ENCODE measurements at regions not wholly inside any gene's neighbourhood (a gene's known extent, or its start where the extent isn't known, plus 50 kb on each side); places are given as distances from the start of the nearest gene placed in this dataset.

DNA sequence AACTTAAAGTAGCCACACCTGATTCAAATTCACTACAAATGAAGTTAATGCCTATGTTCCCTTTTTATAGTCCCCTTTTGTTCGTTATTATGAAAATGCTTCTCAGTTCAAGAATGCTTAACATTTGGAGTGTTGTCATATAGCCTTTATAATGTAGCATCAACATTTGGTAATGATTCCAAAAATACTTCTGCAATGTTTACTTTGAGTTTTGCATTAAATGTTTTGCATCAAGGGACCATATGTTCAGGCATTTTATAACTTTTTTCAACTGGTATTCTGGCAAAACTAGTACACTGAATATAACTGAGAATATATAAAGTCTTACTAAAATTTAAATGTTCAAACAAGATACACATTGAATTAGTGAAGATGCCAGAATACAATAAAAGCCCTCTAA is 209.6 kb upstream of the SLC16A7 start:
- H3K4me3 ChIP-seq (ENCODE audit: insufficient read length, low read depth) = no peak overlapping the region
- no peaks in the 10 kb centered on the region for H3K27me3 ChIP-seq (ENCODE audit: insufficient read depth, insufficient read length)
- H3K36me3 ChIP-seq (ENCODE audit: insufficient read depth, insufficient read length, low read length) = no peaks in the 10 kb centered on the region
- no peaks in the 10 kb centered on the region for H3K4me1 ChIP-seq (ENCODE audit: insufficient read depth, insufficient read length)
- no peak overlapping the region for H3K9ac ChIP-seq (ENCODE audit: insufficient read length, low read depth)
- peaks cover 24% of the 10 kb centered on the region; the same call in 1 of the 2 replicates for H3K9me3 ChIP-seq (ENCODE audit: insufficient read depth, low read length)
- DNase-seq (ENCODE audit: low read depth, low spot score) = no peak
- no peak for TF ChIP-seq ZNF274 (IDR thresholded peaks at IDR 0.05; ENCODE audit: low read depth, low read length)
- no peak for TF ChIP-seq YY1 (IDR thresholded peaks at IDR 0.05; ENCODE audit: insufficient read depth, insufficient read length)
- no peak for TF ChIP-seq SUZ12 (IDR thresholded peaks at IDR 0.05; ENCODE audit: extremely low read depth, insufficient read depth, insufficient read length)

DNA sequence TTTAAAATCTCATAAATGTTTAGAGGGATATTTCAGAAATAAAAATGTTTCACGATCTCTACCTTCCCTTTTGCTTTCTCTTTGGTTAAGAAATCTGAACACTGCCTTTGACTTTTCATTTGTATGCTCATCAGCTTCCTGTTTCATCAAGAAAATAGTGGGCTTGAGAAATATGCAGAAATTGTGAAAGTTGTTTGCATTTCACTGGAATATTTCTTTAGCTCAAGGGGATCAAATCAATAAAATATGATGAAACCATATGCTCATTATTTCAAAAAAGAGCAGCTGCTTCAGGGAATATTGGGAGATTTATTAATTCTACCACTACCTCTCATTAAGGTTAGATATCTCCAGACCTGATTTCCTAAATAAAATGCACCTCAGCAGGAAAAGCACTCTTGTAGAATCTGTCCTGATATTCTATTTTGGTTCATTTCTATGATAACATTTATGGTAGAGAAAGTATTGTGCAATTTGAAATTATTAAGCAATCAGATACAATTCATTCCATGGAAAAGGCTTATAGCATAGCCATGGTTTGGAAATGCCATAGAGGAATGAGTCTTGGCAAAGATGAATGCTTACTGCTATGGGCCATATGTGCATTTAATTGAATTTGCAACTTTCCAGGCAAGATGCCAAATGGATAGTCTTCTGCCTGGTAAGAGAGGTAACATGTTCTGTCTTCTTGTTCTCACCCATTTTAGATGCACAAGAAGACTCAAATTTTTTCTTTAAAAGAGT is 212.6 kb upstream of the SLC16A7 start:
- no peak overlapping the region for H3K9ac ChIP-seq (ENCODE audit: insufficient read length, low read depth)
- H3K9me3 ChIP-seq (ENCODE audit: insufficient read depth, low read length) = peaks cover 10% of the 10 kb centered on the region; the same call in 1 of the 2 replicates
- TF ChIP-seq YY1 (IDR thresholded peaks at IDR 0.05; ENCODE audit: insufficient read depth, insufficient read length) = no peak
- TF ChIP-seq SUZ12 (IDR thresholded peaks at IDR 0.05; ENCODE audit: extremely low read depth, insufficient read depth, insufficient read length) = no peak
- TF ChIP-seq ZNF274 (IDR thresholded peaks at IDR 0.05; ENCODE audit: low read depth, low read length) = no peak
- H3K4me1 ChIP-seq (ENCODE audit: insufficient read depth, insufficient read length) = no peaks in the 10 kb centered on the region
- DNase-seq (ENCODE audit: low read depth, low spot score) = no peak
- no peak overlapping the region for H3K4me3 ChIP-seq (ENCODE audit: insufficient read length, low read depth)
- no peaks in the 10 kb centered on the region for H3K27me3 ChIP-seq (ENCODE audit: insufficient read depth, insufficient read length)
- no peaks in the 10 kb centered on the region for H3K36me3 ChIP-seq (ENCODE audit: insufficient read depth, insufficient read length, low read length)

GRCh38 chr12:59382282-59383078 is 213.3 kb upstream of the SLC16A7 start:
- no peak overlapping the region for H3K4me3 ChIP-seq (ENCODE audit: insufficient read length, low read depth)

GRCh38 chr12:59381106-59381505 is 214.7 kb upstream of the SLC16A7 start:
- Histone ChIP-seq H3K4me1 (ENCODE audit: insufficient read depth, insufficient read length) (no peaks in the 10 kb centered on the region), H3K9ac (ENCODE audit: insufficient read length, low read depth) (no peak overlapping the region), H3K9me3 (ENCODE audit: insufficient read depth, low read length) (no peaks in the 10 kb centered on the region), H3K27me3 (ENCODE audit: insufficient read depth, insufficient read length) (no peaks in the 10 kb centered on the region), H3K4me3 (ENCODE audit: insufficient read length, low read depth) (no peak overlapping the region), H3K36me3 (ENCODE audit: insufficient read depth, insufficient read length, low read length) (no peaks in the 10 kb centered on the region)
- TF ChIP-seq SUZ12 (IDR thresholded peaks at IDR 0.05; ENCODE audit: extremely low read depth, insufficient read depth, insufficient read length) = no peak
- TF ChIP-seq YY1 (IDR thresholded peaks at IDR 0.05; ENCODE audit: insufficient read depth, insufficient read length) = no peak
- no peak for TF ChIP-seq ZNF274 (IDR thresholded peaks at IDR 0.05; ENCODE audit: low read depth, low read length)
- DNase-seq (ENCODE audit: low read depth, low spot score) = no peak

More at GRCh38 chr12:59382282-59383078, 213.3 kb upstream of the SLC16A7 start:
- Histone ChIP-seq H3K9ac (ENCODE audit: insufficient read length, low read depth) (no peak overlapping the region), H3K27me3 (ENCODE audit: insufficient read depth, insufficient read length) (no peaks in the 10 kb centered on the region), H3K4me1 (ENCODE audit: insufficient read depth, insufficient read length) (no peaks in the 10 kb centered on the region), H3K9me3 (ENCODE audit: insufficient read depth, low read length) (0 out of 2 replicates have a peak, but pooled peaks cover 3% of the 10 kb centered on the region), H3K36me3 (ENCODE audit: insufficient read depth, insufficient read length, low read length) (no peaks in the 10 kb centered on the region)
- TF ChIP-seq YY1 (IDR thresholded peaks at IDR 0.05; ENCODE audit: insufficient read depth, insufficient read length) (no peak), SUZ12 (IDR thresholded peaks at IDR 0.05; ENCODE audit: extremely low read depth, insufficient read depth, insufficient read length) (no peak), ZNF274 (IDR thresholded peaks at IDR 0.05; ENCODE audit: low read depth, low read length) (no peak)
- no peak for DNase-seq (ENCODE audit: low read depth, low spot score)

- no peaks in the 10 kb centered on the region for H3K4me1 ChIP-seq (ENCODE audit: insufficient read depth, insufficient read length)
These were observed 220.2 kb upstream of the SLC16A7 start for GRCh38 chr12:59375633-59376032.

DNA sequence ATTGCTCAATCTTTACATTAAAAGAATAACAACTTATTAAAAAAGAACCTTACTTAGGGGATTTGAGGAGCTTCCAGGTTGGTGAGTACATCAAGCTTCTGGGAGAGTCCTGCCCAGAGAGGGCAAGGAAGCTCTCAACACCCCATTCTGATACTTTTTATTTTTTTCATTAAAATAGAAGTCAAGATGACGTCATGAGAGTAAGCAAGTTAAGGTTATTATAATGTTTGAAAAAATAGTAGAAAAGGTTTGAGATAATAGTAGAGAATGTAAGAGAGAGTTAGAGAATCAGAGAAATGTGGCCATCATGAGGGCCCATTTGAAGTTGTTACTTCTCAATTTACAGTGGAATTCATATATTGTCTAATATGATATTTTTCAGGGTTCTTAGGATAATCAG is 221.0 kb upstream of the SLC16A7 start:
- Histone ChIP-seq H3K36me3 (ENCODE audit: insufficient read depth, insufficient read length, low read length) (no peaks in the 10 kb centered on the region), H3K4me3 (ENCODE audit: insufficient read length, low read depth) (no peak overlapping the region), H3K9ac (ENCODE audit: insufficient read length, low read depth) (no peak overlapping the region), H3K9me3 (ENCODE audit: insufficient read depth, low read length) (no peaks in the 10 kb centered on the region), H3K4me1 (ENCODE audit: insufficient read depth, insufficient read length) (no peaks in the 10 kb centered on the region), H3K27me3 (ENCODE audit: insufficient read depth, insufficient read length) (no peaks in the 10 kb centered on the region)
- DNase-seq (ENCODE audit: low read depth, low spot score) = no peak
- TF ChIP-seq SUZ12 (IDR thresholded peaks at IDR 0.05; ENCODE audit: extremely low read depth, insufficient read depth, insufficient read length) = no peak
- no peak for TF ChIP-seq ZNF274 (IDR thresholded peaks at IDR 0.05; ENCODE audit: low read depth, low read length)
- TF ChIP-seq YY1 (IDR thresholded peaks at IDR 0.05; ENCODE audit: insufficient read depth, insufficient read length) = no peak

More at GRCh38 chr12:59375633-59376032, 220.2 kb upstream of the SLC16A7 start:
- Histone ChIP-seq H3K27me3 (ENCODE audit: insufficient read depth, insufficient read length) (no peaks in the 10 kb centered on the region), H3K9ac (ENCODE audit: insufficient read length, low read depth) (no peak overlapping the region), H3K4me3 (ENCODE audit: insufficient read length, low read depth) (no peak overlapping the region), H3K9me3 (ENCODE audit: insufficient read depth, low read length) (no peaks in the 10 kb centered on the region), H3K36me3 (ENCODE audit: insufficient read depth, insufficient read length, low read length) (no peaks in the 10 kb centered on the region)
- no peak for DNase-seq (ENCODE audit: low read depth, low spot score)
- TF ChIP-seq ZNF274 (IDR thresholded peaks at IDR 0.05; ENCODE audit: low read depth, low read length) (no peak), YY1 (IDR thresholded peaks at IDR 0.05; ENCODE audit: insufficient read depth, insufficient read length) (no peak), SUZ12 (IDR thresholded peaks at IDR 0.05; ENCODE audit: extremely low read depth, insufficient read depth, insufficient read length) (no peak)

DNA sequence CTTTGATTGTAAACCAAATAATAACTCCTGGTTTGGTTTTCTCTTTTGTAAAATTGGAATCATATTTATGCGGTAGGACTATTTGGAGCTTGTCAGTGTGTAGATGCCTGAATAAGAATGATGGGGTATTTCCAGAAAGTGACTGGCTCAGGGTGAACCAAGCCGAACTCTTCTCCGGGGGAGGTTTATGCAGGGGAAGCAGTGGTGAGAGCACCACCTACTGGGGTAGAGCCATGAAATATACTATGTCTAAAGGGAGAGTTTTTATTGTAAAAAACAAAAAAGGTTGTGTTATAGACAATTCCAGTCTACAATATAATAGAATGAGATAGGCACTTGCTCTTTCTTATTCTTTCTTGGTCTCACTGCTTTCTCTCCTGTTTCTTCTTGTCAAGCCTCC is 222.9 kb upstream of the SLC16A7 start:
- no peaks in the 10 kb centered on the region for H3K27me3 ChIP-seq (ENCODE audit: insufficient read depth, insufficient read length)
- H3K9me3 ChIP-seq (ENCODE audit: insufficient read depth, low read length) = no peaks in the 10 kb centered on the region
- no peak overlapping the region for H3K9ac ChIP-seq (ENCODE audit: insufficient read length, low read depth)
- no peaks in the 10 kb centered on the region for H3K36me3 ChIP-seq (ENCODE audit: insufficient read depth, insufficient read length, low read length)
- H3K4me1 ChIP-seq (ENCODE audit: insufficient read depth, insufficient read length) = no peaks in the 10 kb centered on the region
- TF ChIP-seq YY1 (IDR thresholded peaks at IDR 0.05; ENCODE audit: insufficient read depth, insufficient read length) (no peak), SUZ12 (IDR thresholded peaks at IDR 0.05; ENCODE audit: extremely low read depth, insufficient read depth, insufficient read length) (no peak), ZNF274 (IDR thresholded peaks at IDR 0.05; ENCODE audit: low read depth, low read length) (no peak)
- DNase-seq (ENCODE audit: low read depth, low spot score) = peak; percentile 16
- no peak overlapping the region for H3K4me3 ChIP-seq (ENCODE audit: insufficient read length, low read depth)

Data from NT2/D1 (cell line).